H1 (cell line): ENCODE measurements at regions not wholly inside any gene's neighbourhood (a gene's known extent, or its start where the extent isn't known, plus 50 kb on each side); places are given as distances from the start of the nearest gene placed in this dataset.

Experiments
- CTCF ChIA-PET: fragments of 300-600 bp; sonication (Branson Sonifier 250); formaldehyde crosslinking; loops from one replicate; lab custom pipeline; 2021; ENCODE audit not compliant: partially characterized antibody; lab: Charles Lee
- POLR2A ChIA-PET: fragments of 300-600 bp; sonication (Branson Sonifier 250); formaldehyde crosslinking; loops from one replicate; lab custom pipeline; 2021; ENCODE audit warnings: inconsistent platforms; ENCODE audit not compliant: partially characterized antibody; lab: Charles Lee
- DNase-seq, 2 experiments: peaks; one replicate each; pipeline versions ENCODE4 v3.0.0 to v3.0.0-alpha.2; 2010 to 2022; ENCODE audit warnings: low spot score in 2 of 2, low read depth in 1 of 2, mixed read lengths in 1 of 2
- FAIRE-seq: peaks from 2 replicates; lab custom pipeline; 2011; peaks lifted over from hg19 to GRCh38; lab: Jason Lieb, UNC
- H2AFZ ChIP-seq: 2 replicates; pipeline ENCODE4 v1.8.1; 2012; ENCODE audit warnings: low read length, inconsistent platforms
- H2AK5ac ChIP-seq: 2 replicates; pipeline ENCODE4 v1.6.1; 2013; ENCODE audit warnings: low read depth, low read length
- H2BK120ac ChIP-seq: replicated peaks from 2 replicates; pipeline ENCODE3; 2013; ENCODE audit warnings: low read depth, low read length, inconsistent platforms
- H2BK12ac ChIP-seq: 2 replicates; pipeline ENCODE4 v1.6.1; 2013; ENCODE audit warnings: low read depth, low read length
- H2BK15ac ChIP-seq: 2 replicates; pipeline ENCODE4 v1.6.1; 2013; ENCODE audit warnings: low read length
- H2BK20ac ChIP-seq: 2 replicates; pipeline ENCODE4 v1.6.1; 2013; ENCODE audit warnings: low read length
- H2BK5ac ChIP-seq: 2 replicates; pipeline ENCODE4 v1.6.1; 2013; ENCODE audit warnings: low read depth, low read length
- H3K14ac ChIP-seq: 2 replicates; pipeline ENCODE4 v1.6.1; 2013; ENCODE audit warnings: inconsistent platforms; ENCODE audit not compliant: insufficient read length
- H3K18ac ChIP-seq: 2 replicates; pipeline ENCODE4 v1.6.1; 2013; ENCODE audit warnings: low read length; ENCODE audit errors: extremely low read depth
- H3K23ac ChIP-seq: 2 replicates; pipeline ENCODE4 v1.6.1; 2013; ENCODE audit warnings: inconsistent platforms; ENCODE audit not compliant: insufficient read length
- H3K23me2 ChIP-seq: 2 replicates; pipeline ENCODE4 v1.6.1; 2013; ENCODE audit warnings: low read depth, low read length
- H3K27ac ChIP-seq: 2 replicates; pipeline ENCODE4 v1.6.1; 2011; ENCODE audit warnings: low read depth, low read length, inconsistent platforms
- H3K27me3 ChIP-seq, 4 experiments: replicated peaks in 1 of 4; 1 replicate in 1 of 4; 2 replicates in 3 of 4; pipeline versions ENCODE4 v1.6.1 to v1.8.1; 2011 to 2013; ENCODE audit warnings: low read length in 3 of 4, mild to moderate bottlenecking in 3 of 4, inconsistent platforms in 2 of 4, mixed read lengths in 2 of 4, moderate library complexity in 1 of 4; ENCODE audit not compliant: control insufficient read depth in 3 of 4, insufficient read depth in 3 of 4; ENCODE audit errors: extremely low read depth in 1 of 4
- H3K36me3 ChIP-seq, 4 experiments: 2 replicates each; pipeline versions ENCODE4 v1.6.1 to v1.8.1; 2011 to 2013; ENCODE audit warnings: mild to moderate bottlenecking in 4 of 4, low read length in 3 of 4, moderate library complexity in 2 of 4, control low read depth in 1 of 4, inconsistent platforms in 1 of 4; ENCODE audit not compliant: insufficient read depth in 4 of 4, control insufficient read depth in 2 of 4
- H3K4ac ChIP-seq: replicated peaks from 2 replicates; pipeline ENCODE3; 2013; ENCODE audit warnings: low read length, low read depth, mixed read lengths, inconsistent platforms; ENCODE audit not compliant: insufficient read length
- H3K4me1 ChIP-seq, 4 experiments: replicated peaks in 1 of 4; 1 replicate in 1 of 4; 2 replicates in 3 of 4; pipeline versions ENCODE4 v1.6.1 to v1.8.1; 2011 to 2013; ENCODE audit warnings: low read length in 3 of 4, inconsistent platforms in 2 of 4, mixed read lengths in 1 of 4; ENCODE audit not compliant: insufficient read depth in 4 of 4, control insufficient read depth in 3 of 4
- H3K4me2 ChIP-seq, 2 experiments: 2 replicates each; pipeline versions ENCODE4 v1.6.1 to v1.8.1; 2011 to 2013; ENCODE audit warnings: low read depth in 2 of 2, low read length in 2 of 2, control low read depth in 1 of 2, inconsistent platforms in 1 of 2, mild to moderate bottlenecking in 1 of 2; ENCODE audit not compliant: insufficient read depth in 1 of 2
- H3K4me3 ChIP-seq, 4 experiments: fragments of 200-600, 300-600 bp in 1 of 4; sonication (generic), shearing (Covaris generic), sonication (Bioruptor Twin) in 1 of 4; 2 replicates each; pipeline versions ENCODE4 v1.5.1 to v1.8.1; 2011 to 2016; ENCODE audit warnings: low read length in 4 of 4, low read depth in 3 of 4, control low read depth in 2 of 4, inconsistent platforms in 2 of 4, mild to moderate bottlenecking in 2 of 4, mixed read lengths in 1 of 4, moderate library complexity in 1 of 4; ENCODE audit not compliant: insufficient read depth in 2 of 4; ENCODE audit errors: extremely low read depth in 1 of 4
- H3K56ac ChIP-seq: replicated peaks from 2 replicates; pipeline ENCODE3; 2013; ENCODE audit warnings: low read depth, mild to moderate bottlenecking, mixed read lengths, low read length, inconsistent platforms; ENCODE audit not compliant: insufficient read length
- H3K79me1 ChIP-seq: 2 replicates; pipeline ENCODE4 v1.6.1; 2013; ENCODE audit warnings: low read depth, low read length, control low read depth
- H3K79me2 ChIP-seq, 2 experiments: 2 replicates each; pipeline versions ENCODE4 v1.6.1 to v1.8.1; 2012 to 2013; ENCODE audit warnings: low read length in 2 of 2, mild to moderate bottlenecking in 2 of 2, inconsistent platforms in 1 of 2; ENCODE audit not compliant: insufficient read depth in 2 of 2, control insufficient read depth in 1 of 2
- H3K9ac ChIP-seq, 4 experiments: replicated peaks in 1 of 4; 1 replicate in 1 of 4; 2 replicates in 3 of 4; pipeline versions ENCODE4 v1.6.1 to v1.8.1; 2011 to 2013; ENCODE audit warnings: low read depth in 3 of 4, low read length in 3 of 4, control low read depth in 2 of 4, mild to moderate bottlenecking in 2 of 4, moderate library complexity in 2 of 4, inconsistent platforms in 1 of 4; ENCODE audit errors: extremely low read depth in 1 of 4
- H3K9me3 ChIP-seq, 2 experiments: 2 replicates each; pipeline versions ENCODE4 v1.6.1 to v1.8.1; 2012 to 2013; ENCODE audit warnings: mild to moderate bottlenecking in 2 of 2, moderate library complexity in 2 of 2, control low read depth in 1 of 2, inconsistent platforms in 1 of 2, low read depth in 1 of 2, low read length in 1 of 2, mixed read lengths in 1 of 2; ENCODE audit not compliant: insufficient read depth in 2 of 2
- H4K20me1 ChIP-seq, 2 experiments: replicated peaks in 1 of 2; 2 replicates each; pipeline versions ENCODE3 to v1.8.1; 2011 to 2013; ENCODE audit warnings: inconsistent platforms in 2 of 2, low read length in 2 of 2, mild to moderate bottlenecking in 1 of 2; ENCODE audit not compliant: insufficient read depth in 2 of 2, control insufficient read depth in 1 of 2
- H4K5ac ChIP-seq: 2 replicates; pipeline ENCODE4 v1.6.1; 2013; ENCODE audit warnings: low read length, low read depth, mixed read lengths, inconsistent platforms; ENCODE audit not compliant: insufficient read length
- H4K8ac ChIP-seq: 2 replicates; pipeline ENCODE4 v1.8.0; 2013; ENCODE audit warnings: mild to moderate bottlenecking, moderate library complexity, low read length, inconsistent platforms; ENCODE audit not compliant: insufficient read depth; ENCODE audit errors: extremely low read depth
- H4K91ac ChIP-seq: replicated peaks from 2 replicates; pipeline ENCODE3; 2013; ENCODE audit warnings: low read length, mixed read lengths, inconsistent platforms; ENCODE audit not compliant: insufficient read length
- CBX8 ChIP-seq: fragments of 300-800, 300-1000 bp; sonication (generic); IDR thresholded peaks from 2 replicates; pipeline ENCODE4 v1.7.1; 2016; ENCODE audit warnings: low read depth, low read length, borderline replicate concordance
- CEBPB ChIP-seq: IDR thresholded peaks from 2 replicates; pipeline ENCODE4 v1.6.1; 2012; ENCODE audit warnings: low read depth, low read length
- GTF2F1 ChIP-seq: IDR thresholded peaks from 2 replicates; pipeline ENCODE4 v1.6.1; 2012; ENCODE audit warnings: low read depth, low read length, improper control_type of control experiment, borderline replicate concordance
- HDAC6 ChIP-seq: IDR thresholded peaks from one replicate; pipeline ENCODE4 v1.7.1; 2012; ENCODE audit warnings: low read depth, mild to moderate bottlenecking, inconsistent platforms, low read length, moderate library complexity
- POLR2A ChIP-seq, 2 experiments: IDR thresholded peaks; 1 replicate in 1 of 2; 2 replicates in 1 of 2; pipeline ENCODE4 v1.6.1; 2011; ENCODE audit warnings: low read depth in 2 of 2, low read length in 2 of 2, mild to moderate bottlenecking in 2 of 2; ENCODE audit errors: control extremely low read depth in 1 of 2
- POLR2AphosphoS5 ChIP-seq: IDR thresholded peaks from 2 replicates; pipeline ENCODE4 v1.6.1; 2011; ENCODE audit warnings: low read depth, low read length
- POU5F1 ChIP-seq: IDR thresholded peaks from 2 replicates; pipeline ENCODE4 v1.6.1; 2011; ENCODE audit warnings: low read depth, mild to moderate bottlenecking, low read length, moderate library complexity
- SIN3A ChIP-seq, 2 experiments: IDR thresholded peaks in 1 of 2; conservative IDR thresholded peaks in 1 of 2; 2 replicates each; pipeline ENCODE4 v1.6.1; 2011 to 2012; ENCODE audit warnings: low read length in 2 of 2, improper control_type of control experiment in 1 of 2, low read depth in 1 of 2, mild to moderate bottlenecking in 1 of 2
- SRF ChIP-seq: IDR thresholded peaks from 2 replicates; pipeline ENCODE4 v1.6.1; 2011; ENCODE audit warnings: mild to moderate bottlenecking, low read depth, low read length, moderate library complexity
- TCF12 ChIP-seq: IDR thresholded peaks from 2 replicates; pipeline ENCODE4 v1.6.1; 2011; ENCODE audit warnings: low read depth, mild to moderate bottlenecking, low read length
- WGBS, 2 experiments: shearing (Covaris generic) in 1 of 2; methylation state at CpG; one replicate each; pipeline versions ENCODE4 v1.1.6 to v1.1.7; 2013 to 2015; ENCODE audit warnings: low lambda C conversion rate in 2 of 2, mixed read lengths in 2 of 2, inconsistent platforms in 1 of 2, low coverage in 1 of 2, missing lambda C conversion rate in 1 of 2; ENCODE audit not compliant: insufficient replicate concordance in 2 of 2, insufficient coverage in 1 of 2, insufficient read length in 1 of 2; ENCODE audit errors: extremely low coverage in 1 of 2, missing lambda C conversion rate in 1 of 2; 5-methylcytosine and 5-hydroxymethylcytosine counted together
- TF ChIP-seq, protein P1 (sequence below): IDR thresholded peaks from 2 replicates; pipeline ENCODE4 v1.6.1; 2012; ENCODE audit warnings: inconsistent platforms

DNA sequence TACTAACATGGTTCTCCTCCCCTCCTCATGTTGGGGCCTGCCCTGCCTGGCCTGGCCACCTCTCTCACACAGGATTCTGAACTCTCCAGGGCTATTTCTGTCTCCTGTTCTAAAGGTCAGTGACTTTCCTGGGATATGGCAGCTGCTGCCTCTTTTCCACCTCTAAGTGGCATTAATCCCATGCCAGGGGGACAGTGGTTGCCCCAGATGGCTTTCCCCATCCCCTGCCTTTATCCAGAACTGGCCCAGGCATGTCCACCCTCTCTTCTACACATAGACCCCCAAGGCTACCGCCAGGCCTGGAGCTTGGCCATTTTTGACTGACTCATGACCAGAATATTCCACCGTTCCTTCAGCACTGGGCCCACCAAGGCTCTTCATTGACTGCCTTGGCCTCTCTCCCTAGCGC lies 90.4 kb downstream of the IRF2BPL start:
- no peak for DNase-seq
- FAIRE-seq = no peak
- Histone ChIP-seq H3K36me3 (no peaks in the 10 kb centered on the region), H4K8ac (peak overlapping the region; percentile 43; the same call in 1 of the 2 replicates)
- TF ChIP-seq TCF12 = no peak
- TF ChIP-seq CBX8 = no peak
- no peak for TF ChIP-seq POLR2AphosphoS5
- no peak for TF ChIP-seq SIN3A (conservative IDR thresholded peaks at IDR 0.05 in 1 of 2, IDR thresholded peaks at IDR 0.05 in 1 of 2; ENCODE audit: low read depth in 1 of 2, low read length in 2 of 2)
- TF ChIP-seq, protein P1, sequence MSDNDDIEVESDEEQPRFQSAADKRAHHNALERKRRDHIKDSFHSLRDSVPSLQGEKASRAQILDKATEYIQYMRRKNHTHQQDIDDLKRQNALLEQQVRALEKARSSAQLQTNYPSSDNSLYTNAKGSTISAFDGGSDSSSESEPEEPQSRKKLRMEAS = no peak
- TF ChIP-seq GTF2F1 = no peak
- no peak for TF ChIP-seq POU5F1
- TF ChIP-seq HDAC6 = no peak
- no peak for TF ChIP-seq POLR2A (IDR thresholded peaks at IDR 0.05; ENCODE audit: control extremely low read depth in 1 of 2, low read depth in 2 of 2, low read length in 2 of 2)
- TF ChIP-seq SRF = no peak
- TF ChIP-seq CEBPB = no peak
- TF ChIP-seq, all 59 proteins: peak for 0
- Histone ChIP-seq H3K18ac (no peak overlapping the region), H3K27me3 (no peaks in the 10 kb centered on the region), H3K79me1 (no peaks in the 10 kb centered on the region; the same call in 1 of the 2 replicates), H3K4me3 (no peak overlapping the region), H4K5ac (no peak overlapping the region), H3K23me2 (no peaks in the 10 kb centered on the region), H3K9me3 (no peaks in the 10 kb centered on the region), H3K79me2 (no peaks in the 10 kb centered on the region), H3K4ac (no peak overlapping the region), H3K14ac (no peak overlapping the region), H2BK5ac (0 out of 2 replicates have a peak overlapping the region, but pooled peaks have one; percentile 62), H2AFZ (no peak overlapping the region), H2BK120ac (no peak overlapping the region), H2AK5ac (no peak overlapping the region), H3K9ac (no peak overlapping the region), H3K4me1 (peaks cover 0 to 27% (median 13%) of the 10 kb centered on the region in 4 experiments; a peak in 6 of 7 replicates), H2BK12ac (no peak overlapping the region), H4K20me1 (no peaks in the 10 kb centered on the region), H4K91ac (peak overlapping the region; percentile 34), H3K27ac (no peak overlapping the region), H2BK20ac (no peak overlapping the region), H3K23ac (no peak overlapping the region), H3K4me2 (no peak overlapping the region), H2BK15ac (no peak overlapping the region), H3K56ac (no peak overlapping the region)
- WGBS, 2 experiments = 93% methylated on average over 3 of the region's 3 CpGs; no CpG with 5 or more reads in 1 of the 2 experiments
- ChIA-PET POLR2A (interaction anchor here (1.2 to 4.7 kb wide), 3 partner anchors 10 to 31 kb away, joined by 3 to 18 read pairs (median 4); no protein-coding TSS in a partner anchor), CTCF (interaction anchor here (0.7 to 21.9 kb wide), 8 partner anchors 9 to 130 kb away, joined by 3 to 403 read pairs (median 6); no protein-coding TSS in a partner anchor)
